Fibroblast of mammary gland (primary cell): ENCODE measurements at regions not wholly inside any gene's neighbourhood (a gene's known extent, or its start where the extent isn't known, plus 50 kb on each side); places are given as distances from the start of the nearest gene placed in this dataset.

ENCODE experiments used
- DNase-seq: peaks from one replicate; pipeline ENCODE4 v3.0.0-alpha.2; 2010; ENCODE audit warnings: low read depth
- H3K4me3 ChIP-seq: 2 replicates; pipeline ENCODE4 v1.5.1; 2011; ENCODE audit warnings: low read depth, mild to moderate bottlenecking, low read length, moderate library complexity; ENCODE audit not compliant: control insufficient read depth
- CTCF ChIP-seq: conservative IDR thresholded peaks from 2 replicates; pipeline ENCODE4 v1.5.1; 2011; ENCODE audit warnings: low read depth, low read length, inconsistent platforms; ENCODE audit not compliant: control insufficient read depth, insufficient read depth

GRCh38 chr11:13104619-13105236 is 95.6 kb downstream of the RASSF10 start:
- DNase-seq, result no peak
- H3K4me3 ChIP-seq, result no peak overlapping the region
- TF ChIP-seq CTCF, result no peak

GRCh38 chr11:13105237-13105844 is 96.2 kb downstream of the RASSF10 start:
- DNase-seq, result no peak
- TF ChIP-seq CTCF, result no peak
- no peak overlapping the region for H3K4me3 ChIP-seq

GRCh38 chr11:13107544-13108044 is 98.5 kb downstream of the RASSF10 start:
- no peak for DNase-seq
- no peak overlapping the region for H3K4me3 ChIP-seq
- no peak for TF ChIP-seq CTCF

- TF ChIP-seq CTCF, result no peak
- no peak for DNase-seq
- H3K4me3 ChIP-seq, result no peak overlapping the region
Measured at GRCh38 chr11:13108416-13108815, 99.3 kb downstream of the RASSF10 start.

GRCh38 chr11:13109616-13110015 is 100.5 kb downstream of the RASSF10 start:
- TF ChIP-seq CTCF, result no peak
- no peak overlapping the region for H3K4me3 ChIP-seq
- no peak for DNase-seq

- H3K4me3 ChIP-seq, result no peak overlapping the region
- TF ChIP-seq CTCF, result no peak
- no peak for DNase-seq
Measured at GRCh38 chr11:13110145-13110544, 101.0 kb downstream of the RASSF10 start.
